HL-60 (cell line): ENCODE measurements at regions not wholly inside any gene's neighbourhood (a gene's known extent, or its start where the extent isn't known, plus 50 kb on each side); places are given as distances from the start of the nearest gene placed in this dataset.
"Not testable (repeated sequence)": the region's sequence is repeated elsewhere in the genome, so short reads cannot be mapped to it uniquely, and the experiment has no call there.

ENCODE experiments used
- CTCF ChIP-seq: IDR thresholded peaks from one replicate; pipeline ENCODE4 v1.5.1; 2011; ENCODE audit warnings: low read length, control low read depth, inconsistent platforms; ENCODE audit not compliant: insufficient read depth
- GABPA ChIP-seq: IDR thresholded peaks from 2 replicates; pipeline ENCODE4 v1.6.1; 2012; ENCODE audit warnings: low read depth
- POLR2AphosphoS5 ChIP-seq: IDR thresholded peaks from 2 replicates; pipeline ENCODE4 v1.6.1; 2012; ENCODE audit warnings: low read depth
- SPI1 ChIP-seq: IDR thresholded peaks from 2 replicates; pipeline ENCODE4 v1.6.1; 2012; ENCODE audit warnings: low read depth, mild to moderate bottlenecking, borderline replicate concordance

DNA sequence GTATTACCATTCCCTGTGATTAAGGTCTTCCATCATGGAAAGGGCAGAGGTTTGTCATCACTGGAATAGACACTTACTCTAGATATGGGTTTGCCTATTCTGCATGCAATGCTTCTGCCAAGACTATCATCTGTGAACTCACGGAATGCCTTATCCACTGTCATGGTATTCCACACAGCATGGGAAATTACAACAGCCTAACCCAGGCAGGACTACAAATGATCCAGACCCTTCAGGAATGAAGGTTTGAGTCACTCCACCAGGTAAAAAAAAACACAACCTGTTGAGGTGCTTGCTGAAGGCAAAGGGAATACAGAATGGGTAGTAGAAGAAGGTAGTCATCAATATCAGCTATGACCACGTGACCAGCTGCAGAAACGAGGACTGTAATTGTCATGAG is 89.0 kb upstream of the RANBP6 start:
- not testable (repeated sequence) for TF ChIP-seq CTCF, SPI1, GABPA, POLR2AphosphoS5
